ENCODE measurements at regions not wholly inside any gene's neighbourhood (a gene's known extent, or its start where the extent isn't known, plus 50 kb on each side); places are given as distances from the start of the nearest gene placed in this dataset.

DNA sequence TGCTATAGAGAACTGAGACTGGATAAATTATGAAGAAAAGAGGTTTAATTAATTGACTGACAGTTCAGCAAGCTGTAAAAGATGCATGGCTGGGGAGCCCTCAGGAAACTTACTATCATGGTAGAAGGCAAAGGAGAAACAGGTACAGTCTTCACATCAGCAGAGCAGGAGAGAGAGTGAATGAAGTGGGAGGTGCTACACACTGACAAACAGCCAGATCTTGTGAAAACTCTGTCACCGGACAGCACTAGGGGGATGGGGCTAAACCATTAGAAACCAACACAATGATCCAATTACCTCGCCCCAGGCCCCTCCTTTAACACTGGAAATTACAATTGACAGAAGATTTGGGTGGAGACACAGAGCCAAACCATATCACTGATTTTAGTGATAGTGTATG, 682.4 kb downstream of the SLC16A7 start:
- H3K27me3 ChIP-seq (ENCODE audit: control insufficient read depth, insufficient read depth, low read length) = no peaks in the 10 kb centered on the region
- H3K36me3 ChIP-seq (ENCODE audit: control insufficient read depth, insufficient read depth, low read length) = no peaks in the 10 kb centered on the region
- TF ChIP-seq, protein P1, sequence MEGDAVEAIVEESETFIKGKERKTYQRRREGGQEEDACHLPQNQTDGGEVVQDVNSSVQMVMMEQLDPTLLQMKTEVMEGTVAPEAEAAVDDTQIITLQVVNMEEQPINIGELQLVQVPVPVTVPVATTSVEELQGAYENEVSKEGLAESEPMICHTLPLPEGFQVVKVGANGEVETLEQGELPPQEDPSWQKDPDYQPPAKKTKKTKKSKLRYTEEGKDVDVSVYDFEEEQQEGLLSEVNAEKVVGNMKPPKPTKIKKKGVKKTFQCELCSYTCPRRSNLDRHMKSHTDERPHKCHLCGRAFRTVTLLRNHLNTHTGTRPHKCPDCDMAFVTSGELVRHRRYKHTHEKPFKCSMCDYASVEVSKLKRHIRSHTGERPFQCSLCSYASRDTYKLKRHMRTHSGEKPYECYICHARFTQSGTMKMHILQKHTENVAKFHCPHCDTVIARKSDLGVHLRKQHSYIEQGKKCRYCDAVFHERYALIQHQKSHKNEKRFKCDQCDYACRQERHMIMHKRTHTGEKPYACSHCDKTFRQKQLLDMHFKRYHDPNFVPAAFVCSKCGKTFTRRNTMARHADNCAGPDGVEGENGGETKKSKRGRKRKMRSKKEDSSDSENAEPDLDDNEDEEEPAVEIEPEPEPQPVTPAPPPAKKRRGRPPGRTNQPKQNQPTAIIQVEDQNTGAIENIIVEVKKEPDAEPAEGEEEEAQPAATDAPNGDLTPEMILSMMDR (IDR thresholded peaks at IDR 0.05; ENCODE audit: insufficient read depth, low read length, poor library complexity, severe bottlenecking) = no peak
- no peak for DNase-seq (ENCODE audit: low read depth)
- no peak overlapping the region for H3K4me3 ChIP-seq (ENCODE audit: low read depth, low read length)

DNA sequence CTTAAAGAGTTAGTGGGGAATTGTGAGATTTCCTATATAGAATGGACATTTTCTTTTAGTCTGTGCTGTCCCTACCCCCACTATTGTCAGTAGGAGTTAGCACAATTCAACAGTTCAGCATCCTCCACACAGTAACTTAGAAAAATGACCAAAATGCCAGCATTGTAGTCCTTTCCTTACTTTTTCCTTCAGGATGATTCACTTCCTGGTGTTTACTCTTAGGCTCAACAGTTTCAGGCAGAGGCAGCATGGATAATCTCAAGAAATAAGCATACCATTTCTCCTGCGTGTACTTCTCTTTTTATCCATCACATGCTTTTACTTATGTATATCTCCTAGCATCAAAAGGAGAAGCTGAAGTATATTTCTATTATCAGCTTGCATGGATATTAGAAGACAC, 683.4 kb downstream of the SLC16A7 start:
- Histone ChIP-seq H3K4me3 (ENCODE audit: low read depth, low read length) (no peak overlapping the region), H3K36me3 (ENCODE audit: control insufficient read depth, insufficient read depth, low read length) (no peaks in the 10 kb centered on the region), H3K27me3 (ENCODE audit: control insufficient read depth, insufficient read depth, low read length) (no peaks in the 10 kb centered on the region)
- no peak for DNase-seq (ENCODE audit: low read depth)
- TF ChIP-seq, protein P1 (IDR thresholded peaks at IDR 0.05; ENCODE audit: insufficient read depth, low read length, poor library complexity, severe bottlenecking) = no peak

DNA sequence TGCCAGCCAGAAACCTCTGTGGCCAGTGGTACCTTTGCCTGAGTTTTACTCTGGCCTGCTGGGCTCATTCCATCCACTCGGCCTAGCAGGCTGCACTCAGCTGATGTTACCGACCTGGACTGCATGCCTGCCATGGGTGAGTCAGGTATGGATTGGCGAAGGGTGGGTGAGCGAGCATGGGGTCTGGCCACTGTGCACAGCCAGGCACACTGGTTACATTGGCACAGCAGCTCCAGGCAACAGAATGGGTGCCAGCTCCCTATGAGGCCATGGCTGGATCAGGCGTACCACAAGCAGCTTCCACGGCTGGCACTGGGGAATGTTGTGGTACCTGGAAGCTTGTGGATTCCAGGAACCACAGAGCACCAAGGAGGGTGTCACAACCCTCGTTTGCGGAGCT, 685.7 kb downstream of the SLC16A7 start:
- no peak overlapping the region for H3K4me3 ChIP-seq (ENCODE audit: low read depth, low read length)
- TF ChIP-seq, protein P1 (IDR thresholded peaks at IDR 0.05; ENCODE audit: insufficient read depth, low read length, poor library complexity, severe bottlenecking) = no peak
- no peak for DNase-seq (ENCODE audit: low read depth)
- H3K36me3 ChIP-seq (ENCODE audit: control insufficient read depth, insufficient read depth, low read length) = no peaks in the 10 kb centered on the region
- no peaks in the 10 kb centered on the region for H3K27me3 ChIP-seq (ENCODE audit: control insufficient read depth, insufficient read depth, low read length)

DNA sequence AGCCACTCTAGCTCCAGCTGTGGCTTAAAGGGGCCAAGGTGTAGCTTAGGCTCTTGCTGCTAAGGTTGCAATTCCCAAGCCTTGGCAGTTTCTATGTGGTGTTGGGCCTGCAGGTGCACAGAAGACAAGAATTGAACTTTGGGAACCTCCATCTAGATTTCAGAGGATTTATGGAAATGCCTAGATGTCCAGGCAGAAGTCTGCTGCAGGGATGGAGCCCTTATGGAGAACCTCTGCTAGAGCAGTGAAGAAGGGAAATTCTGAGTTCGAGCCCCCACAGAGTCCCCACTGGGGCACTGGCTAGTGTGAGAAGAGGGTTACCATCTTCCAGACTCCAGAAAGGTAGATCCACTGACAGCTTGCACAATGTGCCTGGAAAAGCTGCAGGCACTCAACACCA, 694.7 kb downstream of the SLC16A7 start:
- TF ChIP-seq, protein P1 (IDR thresholded peaks at IDR 0.05; ENCODE audit: insufficient read depth, low read length, poor library complexity, severe bottlenecking) = no peak
- no peaks in the 10 kb centered on the region for H3K36me3 ChIP-seq (ENCODE audit: control insufficient read depth, insufficient read depth, low read length)
- H3K4me3 ChIP-seq (ENCODE audit: low read depth, low read length) = no peak overlapping the region
- no peaks in the 10 kb centered on the region for H3K27me3 ChIP-seq (ENCODE audit: control insufficient read depth, insufficient read depth, low read length)
- no peak for DNase-seq (ENCODE audit: low read depth)

DNA sequence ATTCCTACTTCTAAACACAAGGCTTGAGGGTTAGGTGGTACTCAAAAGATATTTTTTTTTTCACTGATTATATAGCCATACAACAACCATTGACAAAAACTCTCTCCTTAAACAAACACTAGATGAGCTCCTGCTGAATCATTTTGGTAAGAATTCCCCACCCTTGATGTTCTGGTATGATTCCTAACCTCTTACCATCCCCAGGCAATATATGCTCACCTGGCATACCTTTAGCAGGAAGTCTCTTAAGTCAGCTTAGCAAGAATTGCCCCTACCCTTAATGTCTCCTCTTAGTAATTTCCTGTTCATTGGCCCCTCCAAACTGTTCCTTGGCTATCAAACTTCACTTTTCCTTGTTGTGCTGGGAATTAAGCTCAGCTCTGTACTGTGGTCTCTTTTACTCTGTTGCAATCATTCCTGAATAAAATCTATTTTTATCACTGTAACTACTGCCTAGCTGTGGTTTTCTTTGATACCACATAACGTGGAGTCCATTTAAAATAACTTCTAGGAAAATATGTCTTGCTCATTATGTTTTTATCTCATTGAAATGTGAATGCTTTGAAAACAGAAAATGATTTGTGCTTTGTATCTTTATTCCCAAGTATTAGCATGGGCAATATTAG, 712.6 kb downstream of the SLC16A7 start:
- no peaks in the 10 kb centered on the region for H3K27me3 ChIP-seq (ENCODE audit: control insufficient read depth, insufficient read depth, low read length)
- no peak overlapping the region for H3K4me3 ChIP-seq (ENCODE audit: low read depth, low read length)
- DNase-seq (ENCODE audit: low read depth) = no peak
- no peaks in the 10 kb centered on the region for H3K36me3 ChIP-seq (ENCODE audit: control insufficient read depth, insufficient read depth, low read length)
- TF ChIP-seq, protein P1 (IDR thresholded peaks at IDR 0.05; ENCODE audit: insufficient read depth, low read length, poor library complexity, severe bottlenecking) = no peak

DNA sequence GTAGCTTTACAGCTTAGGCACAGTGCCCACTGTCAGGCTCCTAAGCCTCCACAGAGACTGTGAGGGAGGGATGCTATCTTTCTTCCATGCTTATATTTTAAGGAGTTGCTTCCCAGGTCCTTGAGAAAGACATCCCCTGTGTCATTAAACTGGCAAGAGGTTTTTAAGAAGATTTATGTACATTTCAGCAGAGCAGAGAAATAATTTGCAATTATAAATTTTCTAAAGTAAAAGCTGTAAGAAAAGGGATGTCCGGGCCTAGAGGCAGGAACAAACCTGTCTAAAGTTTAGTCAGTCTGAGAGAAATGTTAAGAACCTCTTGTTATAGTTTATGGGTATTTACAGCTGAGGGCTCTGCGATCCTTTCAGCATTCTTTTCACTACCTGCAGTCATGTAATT, 716.1 kb downstream of the SLC16A7 start:
- H3K36me3 ChIP-seq (ENCODE audit: control insufficient read depth, insufficient read depth, low read length) = no peaks in the 10 kb centered on the region
- H3K4me3 ChIP-seq (ENCODE audit: low read depth, low read length) = no peak overlapping the region
- TF ChIP-seq, protein P1 (IDR thresholded peaks at IDR 0.05; ENCODE audit: insufficient read depth, low read length, poor library complexity, severe bottlenecking) = no peak
- no peak for DNase-seq (ENCODE audit: low read depth)
- H3K27me3 ChIP-seq (ENCODE audit: control insufficient read depth, insufficient read depth, low read length) = no peaks in the 10 kb centered on the region

Data from kidney epithelial cell (primary cell).